Common myeloid progenitor, CD34-positive (primary cell): ENCODE measurements at regions not wholly inside any gene's neighbourhood (a gene's known extent, or its start where the extent isn't known, plus 50 kb on each side); places are given as distances from the start of the nearest gene placed in this dataset.
A peak's percentile ranks its signal among the peaks of the same experiment; 100 is the strongest.
"Not testable (repeated sequence)": the region's sequence is repeated elsewhere in the genome, so short reads cannot be mapped to it uniquely, and the experiment has no call there.

Experiments
- CTCF ChIA-PET: fragments of 350-600 bp; sonication (Branson Sonifier 250); formaldehyde crosslinking; loops from one replicate; lab custom pipeline; 2021; ENCODE audit warnings: antibody characterized with exemption; lab: Charles Lee
- POLR2A ChIA-PET: fragments of 350-600 bp; sonication (Branson Sonifier 250); formaldehyde crosslinking; loops from one replicate; lab custom pipeline; 2021; ENCODE audit warnings: antibody characterized with exemption; lab: Charles Lee
- DNase-seq, 3 donors: peaks; one replicate each; pipeline versions ENCODE4 v3.0.0 to v3.0.0-alpha.2; 2013
- H3K27ac ChIP-seq, 2 experiments: 1 replicate in 1 of 2; 2 replicates in 1 of 2; pipeline ENCODE4 v1.7.0; 2013; ENCODE audit warnings: inconsistent platforms in 2 of 2, low read length in 2 of 2, mild to moderate bottlenecking in 2 of 2, low read depth in 1 of 2, moderate library complexity in 1 of 2; ENCODE audit not compliant: severe bottlenecking in 2 of 2, insufficient read depth in 1 of 2, poor library complexity in 1 of 2
- H3K27me3 ChIP-seq, 5 experiments: replicated peaks in 2 of 5; 1 replicate in 3 of 5; 2 replicates in 2 of 5; pipeline versions ENCODE4 v1.6.1 to v1.7.0; 2013; ENCODE audit warnings: low read length in 4 of 5, mild to moderate bottlenecking in 2 of 5, moderate library complexity in 2 of 5, inconsistent platforms in 1 of 5; ENCODE audit not compliant: insufficient read depth in 5 of 5, control insufficient read depth in 4 of 5
- H3K36me3 ChIP-seq, 4 experiments: 1 replicate in 2 of 4; 2 replicates in 2 of 4; pipeline versions ENCODE4 v1.6.1 to v1.7.0; 2013; ENCODE audit warnings: low read length in 3 of 4, control low read depth in 1 of 4, mild to moderate bottlenecking in 1 of 4; ENCODE audit not compliant: control insufficient read depth in 4 of 4, insufficient read depth in 4 of 4
- H3K4me1 ChIP-seq, 4 experiments: 1 replicate in 3 of 4; 2 replicates in 1 of 4; pipeline versions ENCODE4 v1.6.1 to v1.7.1; 2013; ENCODE audit warnings: low read length in 3 of 4, mild to moderate bottlenecking in 3 of 4, control low read depth in 1 of 4, inconsistent platforms in 1 of 4, moderate library complexity in 1 of 4; ENCODE audit not compliant: control insufficient read depth in 4 of 4, insufficient read depth in 4 of 4; ENCODE audit errors: control extremely low read depth in 1 of 4
- H3K4me3 ChIP-seq, 7 experiments: 1 replicate in 4 of 7; 2 replicates in 3 of 7; pipeline versions ENCODE4 v1.5.1 to v1.7.0; 2013; ENCODE audit warnings: mild to moderate bottlenecking in 7 of 7, low read length in 6 of 7, moderate library complexity in 6 of 7, inconsistent platforms in 2 of 7, low read depth in 2 of 7, control low read depth in 1 of 7; ENCODE audit not compliant: insufficient read depth in 4 of 7, control insufficient read depth in 1 of 7; ENCODE audit errors: extremely low read depth in 1 of 7
- H3K9me3 ChIP-seq, 5 experiments: 1 replicate in 4 of 5; 2 replicates in 1 of 5; pipeline versions ENCODE4 v1.6.1 to v1.7.1; 2013; ENCODE audit warnings: low read length in 4 of 5, mild to moderate bottlenecking in 2 of 5, inconsistent platforms in 1 of 5, low read depth in 1 of 5, moderate library complexity in 1 of 5; ENCODE audit not compliant: control insufficient read depth in 4 of 5, insufficient read depth in 2 of 5; ENCODE audit errors: control extremely low read depth in 1 of 5
- WGBS: methylation state at CpG from one replicate; pipeline ENCODE4 v1.1.5; 2013; ENCODE audit not compliant: insufficient coverage; 5-methylcytosine and 5-hydroxymethylcytosine counted together

- WGBS, result 93% methylated on average over 2 of the region's 4 CpGs
- H3K27me3 ChIP-seq, CTCF ChIA-PET: not testable (repeated sequence)
Measured at GRCh38 chr7:6986892-6987291, 160.8 kb upstream of the CCZ1B start.

GRCh38 chr7:6988608-6989007, 162.5 kb upstream of the CCZ1B start:
- H3K27me3 ChIP-seq, H3K4me3 ChIP-seq, H3K36me3 ChIP-seq, CTCF ChIA-PET, H3K4me1 ChIP-seq, DNase-seq, POLR2A ChIA-PET, H3K27ac ChIP-seq, H3K9me3 ChIP-seq: not testable (repeated sequence)
- 100% methylated on average over 1 of the region's 6 CpGs for WGBS

More at GRCh38 chr7:6986892-6987291, 160.8 kb upstream of the CCZ1B start:
- H3K4me3 ChIP-seq, H3K9me3 ChIP-seq, H3K36me3 ChIP-seq, POLR2A ChIA-PET, H3K4me1 ChIP-seq, DNase-seq, H3K27ac ChIP-seq: not testable (repeated sequence)

- POLR2A ChIA-PET, DNase-seq, H3K27ac ChIP-seq, H3K4me1 ChIP-seq, H3K9me3 ChIP-seq, H3K36me3 ChIP-seq, H3K27me3 ChIP-seq, H3K4me3 ChIP-seq, CTCF ChIA-PET: not testable (repeated sequence)
- 79% methylated on average over 3 of the region's 5 CpGs for WGBS
Measured at GRCh38 chr7:6989968-6990367, 163.9 kb upstream of the CCZ1B start.

DNA sequence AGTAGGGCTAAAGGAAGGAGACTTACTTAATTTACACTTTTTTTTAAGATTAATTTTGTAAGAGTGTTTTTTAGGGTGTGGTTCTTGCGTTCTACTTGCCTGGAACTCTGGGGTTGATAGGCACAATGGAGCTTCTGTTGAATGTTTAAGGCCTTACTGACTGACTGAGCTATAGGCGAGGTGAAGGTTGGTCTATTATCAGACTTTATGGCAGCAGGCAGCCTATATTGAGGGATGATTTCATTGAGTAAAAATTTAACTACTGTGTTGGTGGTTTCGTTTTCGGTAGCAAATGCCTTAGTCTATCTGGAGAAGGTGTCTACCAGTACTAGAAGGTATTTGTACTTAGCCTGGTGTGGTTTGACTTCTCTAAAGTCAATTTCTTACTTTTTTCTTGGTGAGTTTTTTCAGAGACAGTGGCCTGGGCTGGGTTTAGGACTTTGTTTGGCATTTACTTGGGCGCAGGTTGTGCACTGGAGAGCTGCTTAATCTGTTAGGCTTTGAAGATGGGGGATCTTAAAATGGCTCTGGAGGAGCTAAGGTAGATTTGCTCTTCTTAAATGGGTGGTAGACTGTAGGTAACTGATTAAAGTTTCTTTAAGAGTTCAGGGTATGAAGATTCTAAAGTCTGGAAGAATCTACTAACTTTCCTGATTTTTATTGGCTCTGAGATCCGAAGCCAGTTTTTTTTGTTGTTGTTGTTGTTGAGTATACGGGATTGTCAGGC, 164.5 kb upstream of the CCZ1B start:
- POLR2A ChIA-PET, result not testable (repeated sequence)

GRCh38 chr7:6991169-6991611, 165.1 kb upstream of the CCZ1B start:
- WGBS, result 51% methylated on average over 13 of the region's 13 CpGs
- POLR2A ChIA-PET, H3K36me3 ChIP-seq, H3K27me3 ChIP-seq, H3K4me3 ChIP-seq, H3K4me1 ChIP-seq, H3K9me3 ChIP-seq, H3K27ac ChIP-seq: not testable (repeated sequence)
- peak in 2 of 3 donors; percentile 49 to 68 for DNase-seq
- CTCF ChIA-PET, result interaction anchor here (1.4 kb wide), 1 partner anchor 29 kb away, joined by 4 read pairs; no protein-coding TSS in a partner anchor

More for the DNA sequence above, 164.5 kb upstream of the CCZ1B start:
- H3K4me1 ChIP-seq, H3K36me3 ChIP-seq, H3K27me3 ChIP-seq, H3K9me3 ChIP-seq, H3K4me3 ChIP-seq, DNase-seq, H3K27ac ChIP-seq: not testable (repeated sequence)
- 93% methylated on average over 3 of the region's 7 CpGs for WGBS
- CTCF ChIA-PET, result interaction anchor here (1.4 kb wide), 1 partner anchor 29 kb away, joined by 4 read pairs; no protein-coding TSS in a partner anchor

DNA sequence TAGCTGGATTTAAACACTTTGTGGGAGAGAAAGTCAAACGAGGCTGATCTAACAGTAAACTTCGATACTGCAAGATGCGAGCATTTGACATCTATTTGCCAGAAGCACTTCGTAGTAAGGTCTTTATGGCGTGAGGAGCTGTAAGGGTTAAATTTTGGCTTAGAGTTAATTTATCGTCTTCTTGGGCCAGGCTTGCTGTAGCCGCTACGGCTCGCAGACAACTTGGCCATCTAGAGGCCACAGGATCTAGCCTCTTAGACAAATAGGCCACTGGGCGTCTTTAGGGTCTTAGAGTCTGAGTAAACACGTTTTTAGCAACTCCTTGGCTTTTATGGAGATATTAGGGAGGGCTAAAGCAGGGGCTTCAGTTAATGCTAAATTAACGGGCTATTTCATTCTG, 165.6 kb upstream of the CCZ1B start:
- H3K27ac ChIP-seq, H3K4me1 ChIP-seq, POLR2A ChIA-PET, H3K4me3 ChIP-seq, DNase-seq, H3K27me3 ChIP-seq, H3K36me3 ChIP-seq, H3K9me3 ChIP-seq: not testable (repeated sequence)
- WGBS, result 20% methylated on average over 1 of the region's 12 CpGs
- CTCF ChIA-PET, result interaction anchor here (1.4 kb wide), 1 partner anchor 28 kb away, joined by 4 read pairs; no protein-coding TSS in a partner anchor

DNA sequence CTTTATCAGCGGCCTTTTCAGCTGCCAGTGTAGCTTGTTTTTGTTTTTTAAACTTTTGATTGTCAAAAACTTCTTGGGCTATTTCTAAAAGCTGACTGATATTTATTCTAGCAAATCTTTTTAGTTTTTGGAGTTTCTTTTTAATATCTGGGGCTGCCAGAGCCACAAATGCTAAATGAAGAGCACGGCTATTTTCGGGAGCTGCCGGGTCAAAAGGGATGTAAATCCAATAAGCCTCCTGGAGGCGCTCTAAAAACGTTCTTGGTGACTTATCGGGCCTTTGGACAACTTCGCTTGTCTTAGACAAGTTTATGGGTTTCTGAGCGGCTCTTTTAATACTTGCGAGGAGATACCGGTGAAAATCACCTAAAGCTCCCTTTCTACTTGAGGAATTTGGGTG, 166.1 kb upstream of the CCZ1B start:
- CTCF ChIA-PET, result interaction anchor here (1.4 kb wide), 1 partner anchor 28 kb away, joined by 4 read pairs; no protein-coding TSS in a partner anchor
- WGBS, result 96% methylated on average over 8 of the region's 11 CpGs

More for the DNA sequence above, 166.1 kb upstream of the CCZ1B start:
- POLR2A ChIA-PET, H3K4me1 ChIP-seq, H3K27ac ChIP-seq, H3K9me3 ChIP-seq, H3K4me3 ChIP-seq, DNase-seq, H3K36me3 ChIP-seq, H3K27me3 ChIP-seq: not testable (repeated sequence)
